GM12878 (cell line): ENCODE measurements at regions not wholly inside any gene's neighbourhood (a gene's known extent, or its start where the extent isn't known, plus 50 kb on each side); places are given as distances from the start of the nearest gene placed in this dataset.

Experiments
- CREB1 ChIP-seq: IDR thresholded peaks from 2 replicates; pipeline ENCODE4 v1.6.1; 2012; ENCODE audit warnings: low read depth, mild to moderate bottlenecking, inconsistent platforms
- TF ChIP-seq, protein P1 (sequence below), 3 experiments: IDR thresholded peaks in 2 of 3; conservative IDR thresholded peaks in 1 of 3; 2 replicates each; pipeline ENCODE4 v1.5.1; 2011; ENCODE audit warnings: low read depth in 3 of 3, low read length in 3 of 3, mild to moderate bottlenecking in 3 of 3, control low read depth in 2 of 3, moderate library complexity in 2 of 3, inconsistent platforms in 1 of 3, mixed read lengths in 1 of 3; ENCODE audit not compliant: control insufficient read depth in 2 of 3, insufficient read depth in 1 of 3; ENCODE audit errors: extremely low read depth in 1 of 3

DNA sequence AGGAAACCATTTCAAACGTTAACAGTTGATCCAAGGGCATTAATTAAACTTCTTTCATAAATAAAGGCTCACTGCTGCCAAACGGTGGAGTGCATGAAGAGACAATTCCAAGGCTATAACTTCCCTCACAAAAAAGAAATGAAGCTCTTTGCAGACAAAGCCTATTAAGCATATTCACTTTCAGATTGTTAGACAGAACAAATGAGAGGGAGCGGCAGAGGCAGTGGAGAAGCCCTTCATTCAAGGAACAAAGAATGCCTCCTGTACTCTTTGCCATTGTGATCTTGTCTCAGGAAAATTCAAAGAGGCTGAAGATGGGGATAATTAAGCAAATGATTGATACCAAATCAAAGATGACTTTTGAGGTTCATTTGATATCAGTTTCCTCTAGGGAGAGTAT, 370.5 kb upstream of the FAT1 start:
- TF ChIP-seq CREB1: no peak
- TF ChIP-seq, protein P1, sequence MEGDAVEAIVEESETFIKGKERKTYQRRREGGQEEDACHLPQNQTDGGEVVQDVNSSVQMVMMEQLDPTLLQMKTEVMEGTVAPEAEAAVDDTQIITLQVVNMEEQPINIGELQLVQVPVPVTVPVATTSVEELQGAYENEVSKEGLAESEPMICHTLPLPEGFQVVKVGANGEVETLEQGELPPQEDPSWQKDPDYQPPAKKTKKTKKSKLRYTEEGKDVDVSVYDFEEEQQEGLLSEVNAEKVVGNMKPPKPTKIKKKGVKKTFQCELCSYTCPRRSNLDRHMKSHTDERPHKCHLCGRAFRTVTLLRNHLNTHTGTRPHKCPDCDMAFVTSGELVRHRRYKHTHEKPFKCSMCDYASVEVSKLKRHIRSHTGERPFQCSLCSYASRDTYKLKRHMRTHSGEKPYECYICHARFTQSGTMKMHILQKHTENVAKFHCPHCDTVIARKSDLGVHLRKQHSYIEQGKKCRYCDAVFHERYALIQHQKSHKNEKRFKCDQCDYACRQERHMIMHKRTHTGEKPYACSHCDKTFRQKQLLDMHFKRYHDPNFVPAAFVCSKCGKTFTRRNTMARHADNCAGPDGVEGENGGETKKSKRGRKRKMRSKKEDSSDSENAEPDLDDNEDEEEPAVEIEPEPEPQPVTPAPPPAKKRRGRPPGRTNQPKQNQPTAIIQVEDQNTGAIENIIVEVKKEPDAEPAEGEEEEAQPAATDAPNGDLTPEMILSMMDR (IDR thresholded peaks at IDR 0.05 in 2 of 3, conservative IDR thresholded peaks at IDR 0.05 in 1 of 3; ENCODE audit: control insufficient read depth in 2 of 3, extremely low read depth in 1 of 3, insufficient read depth in 1 of 3, low read depth in 3 of 3, low read length in 3 of 3): no peak
